IPS-20b (cell line): ENCODE measurements at regions not wholly inside any gene's neighbourhood (a gene's known extent, or its start where the extent isn't known, plus 50 kb on each side); places are given as distances from the start of the nearest gene placed in this dataset.
A peak's percentile ranks its signal among the peaks of the same experiment; 100 is the strongest.

Source experiments
- H3K27ac ChIP-seq: one replicate; pipeline ENCODE4 v1.5.1; 2013; ENCODE audit warnings: low read length
- H3K27me3 ChIP-seq: 2 replicates; pipeline ENCODE4 v1.6.1; 2013; ENCODE audit warnings: mild to moderate bottlenecking, low read length, inconsistent platforms; ENCODE audit not compliant: insufficient read depth
- H3K36me3 ChIP-seq: 2 replicates; pipeline ENCODE4 v1.6.1; 2013; ENCODE audit warnings: low read depth, mild to moderate bottlenecking, inconsistent platforms, low read length, moderate library complexity; ENCODE audit not compliant: insufficient read depth
- H3K4me1 ChIP-seq: 2 replicates; pipeline ENCODE4 v1.6.1; 2013; ENCODE audit warnings: mild to moderate bottlenecking, control low read depth, inconsistent platforms, low read length, moderate library complexity; ENCODE audit not compliant: insufficient read depth
- H3K4me3 ChIP-seq: 2 replicates; pipeline ENCODE4 v1.5.1; 2013; ENCODE audit warnings: mild to moderate bottlenecking, low read length, inconsistent platforms
- H3K9ac ChIP-seq: 2 replicates; pipeline ENCODE4 v1.6.1; 2013; ENCODE audit warnings: low read depth, mild to moderate bottlenecking, inconsistent platforms, low read length, moderate library complexity
- H3K9me3 ChIP-seq: 2 replicates; pipeline ENCODE4 v1.6.1; 2013; ENCODE audit warnings: mild to moderate bottlenecking, low read depth, low read length, inconsistent platforms; ENCODE audit not compliant: insufficient read depth

GRCh38 chr4:46503739-46504138, 113.8 kb upstream of the GABRA2 start:
- Histone ChIP-seq H3K4me1 (no peaks in the 10 kb centered on the region), H3K4me3 (no peak overlapping the region), H3K9me3 (no peaks in the 10 kb centered on the region), H3K9ac (no peak overlapping the region), H3K27me3 (no peaks in the 10 kb centered on the region), H3K36me3 (no peaks in the 10 kb centered on the region), H3K27ac (no peak overlapping the region)

GRCh38 chr4:46492394-46492793, 102.5 kb upstream of the GABRA2 start:
- peaks cover 28% of the 10 kb centered on the region; the same call in 1 of the 2 replicates for H3K4me1 ChIP-seq
- no peak overlapping the region for H3K27ac ChIP-seq
- H3K27me3 ChIP-seq = no peaks in the 10 kb centered on the region
- H3K9ac ChIP-seq = no peak overlapping the region
- H3K36me3 ChIP-seq = no peaks in the 10 kb centered on the region
- no peaks in the 10 kb centered on the region for H3K9me3 ChIP-seq
- no peak overlapping the region for H3K4me3 ChIP-seq

GRCh38 chr4:46491455-46491854, 101.5 kb upstream of the GABRA2 start:
- peaks cover 28% of the 10 kb centered on the region; the same call in 1 of the 2 replicates for H3K4me1 ChIP-seq
- no peak overlapping the region for H3K9ac ChIP-seq
- H3K27me3 ChIP-seq = no peaks in the 10 kb centered on the region
- H3K4me3 ChIP-seq = peak overlapping the region; percentile 31; the same call in 1 of the 2 replicates
- H3K9me3 ChIP-seq = no peaks in the 10 kb centered on the region
- no peak overlapping the region for H3K27ac ChIP-seq
- H3K36me3 ChIP-seq = no peaks in the 10 kb centered on the region

- Histone ChIP-seq H3K4me3 (no peak overlapping the region), H3K27me3 (no peaks in the 10 kb centered on the region), H3K4me1 (no peaks in the 10 kb centered on the region), H3K36me3 (no peaks in the 10 kb centered on the region), H3K9ac (no peak overlapping the region), H3K9me3 (no peaks in the 10 kb centered on the region), H3K27ac (no peak overlapping the region)
Measured at GRCh38 chr4:46484881-46485280, 95.0 kb upstream of the GABRA2 start.

- Histone ChIP-seq H3K9ac (no peak overlapping the region), H3K27me3 (no peaks in the 10 kb centered on the region), H3K9me3 (no peaks in the 10 kb centered on the region; the same call in 1 of the 2 replicates), H3K4me3 (no peak overlapping the region), H3K4me1 (no peaks in the 10 kb centered on the region), H3K36me3 (no peaks in the 10 kb centered on the region), H3K27ac (no peak overlapping the region)
Measured at GRCh38 chr4:46462733-46463132, 72.8 kb upstream of the GABRA2 start.

- no peak overlapping the region for H3K27ac ChIP-seq
- H3K9me3 ChIP-seq = no peaks in the 10 kb centered on the region
- H3K4me3 ChIP-seq = no peak overlapping the region
- H3K36me3 ChIP-seq = no peaks in the 10 kb centered on the region
- H3K9ac ChIP-seq = no peak overlapping the region
- H3K27me3 ChIP-seq = no peaks in the 10 kb centered on the region
- H3K4me1 ChIP-seq = no peaks in the 10 kb centered on the region
Measured at GRCh38 chr4:46459308-46459707, 69.4 kb upstream of the GABRA2 start.

GRCh38 chr4:46450556-46450955, 60.6 kb upstream of the GABRA2 start:
- H3K9ac ChIP-seq = no peak overlapping the region
- H3K27ac ChIP-seq = no peak overlapping the region
- H3K27me3 ChIP-seq = no peaks in the 10 kb centered on the region
- H3K36me3 ChIP-seq = no peaks in the 10 kb centered on the region
- H3K4me1 ChIP-seq = no peaks in the 10 kb centered on the region
- H3K9me3 ChIP-seq = no peaks in the 10 kb centered on the region
- H3K4me3 ChIP-seq = no peak overlapping the region

- no peak overlapping the region for H3K9ac ChIP-seq
- H3K27ac ChIP-seq = no peak overlapping the region
- no peaks in the 10 kb centered on the region for H3K4me1 ChIP-seq
- no peaks in the 10 kb centered on the region for H3K27me3 ChIP-seq
- no peaks in the 10 kb centered on the region for H3K9me3 ChIP-seq
- no peaks in the 10 kb centered on the region for H3K36me3 ChIP-seq
- H3K4me3 ChIP-seq = no peak overlapping the region
Measured at GRCh38 chr4:46445710-46446314, 55.9 kb upstream of the GABRA2 start.

GRCh38 chr4:46444318-46445000, 54.5 kb upstream of the GABRA2 start:
- H3K27ac ChIP-seq = no peak overlapping the region
- no peaks in the 10 kb centered on the region for H3K36me3 ChIP-seq
- H3K4me3 ChIP-seq = no peak overlapping the region
- H3K9ac ChIP-seq = no peak overlapping the region
- H3K4me1 ChIP-seq = no peaks in the 10 kb centered on the region
- H3K9me3 ChIP-seq = no peaks in the 10 kb centered on the region
- no peaks in the 10 kb centered on the region for H3K27me3 ChIP-seq

- H3K27ac ChIP-seq = no peak overlapping the region
- no peak overlapping the region for H3K4me3 ChIP-seq
- no peaks in the 10 kb centered on the region for H3K27me3 ChIP-seq
- no peaks in the 10 kb centered on the region for H3K4me1 ChIP-seq
- H3K9ac ChIP-seq = no peak overlapping the region
- H3K36me3 ChIP-seq = no peaks in the 10 kb centered on the region
- H3K9me3 ChIP-seq = no peaks in the 10 kb centered on the region
Measured at GRCh38 chr4:46442963-46443362, 53.0 kb upstream of the GABRA2 start.

GRCh38 chr4:46441136-46441859, 51.4 kb upstream of the GABRA2 start:
- H3K36me3 ChIP-seq = no peaks in the 10 kb centered on the region
- no peak overlapping the region for H3K9ac ChIP-seq

More at GRCh38 chr4:46441136-46441859, 51.4 kb upstream of the GABRA2 start:
- Histone ChIP-seq H3K4me3 (no peak overlapping the region), H3K27ac (no peak overlapping the region), H3K27me3 (no peaks in the 10 kb centered on the region), H3K9me3 (no peaks in the 10 kb centered on the region), H3K4me1 (no peaks in the 10 kb centered on the region)
